IMR-90 (cell line): ENCODE measurements at regions not wholly inside any gene's neighbourhood (a gene's known extent, or its start where the extent isn't known, plus 50 kb on each side); places are given as distances from the start of the nearest gene placed in this dataset.

Experiments
- BHLHE40 ChIP-seq: fragments of 150-350 bp; IDR thresholded peaks from 2 replicates; pipeline ENCODE4 v1.6.1; 2016; ENCODE audit warnings: mild to moderate bottlenecking, low read depth, low read length
- CEBPB ChIP-seq: IDR thresholded peaks from 2 replicates; pipeline ENCODE4 v1.6.1; 2012; ENCODE audit warnings: low read depth, low read length, improper control_type of control experiment
- CHD1 ChIP-seq: IDR thresholded peaks from 2 replicates; pipeline ENCODE4 v1.6.1; 2012; ENCODE audit warnings: low read depth, low read length, improper control_type of control experiment
- CTCF ChIP-seq: conservative IDR thresholded peaks from 2 replicates; pipeline ENCODE4 v1.5.1; 2012; ENCODE audit warnings: mild to moderate bottlenecking, low read depth, low read length, improper control_type of control experiment
- MXI1 ChIP-seq: IDR thresholded peaks from 2 replicates; pipeline ENCODE4 v1.6.1; 2012; ENCODE audit warnings: low read depth, mild to moderate bottlenecking, low read length, moderate library complexity, borderline replicate concordance
- POLR2A ChIP-seq: IDR thresholded peaks from 2 replicates; pipeline ENCODE4 v1.6.1; 2012; ENCODE audit warnings: mild to moderate bottlenecking, low read depth, low read length
- RAD21 ChIP-seq: IDR thresholded peaks from 2 replicates; pipeline ENCODE4 v1.6.1; 2012; ENCODE audit warnings: low read length, improper control_type of control experiment
- RFX5 ChIP-seq: IDR thresholded peaks from 2 replicates; pipeline ENCODE4 v1.8.0; 2012; ENCODE audit warnings: low read depth, mild to moderate bottlenecking, low read length, moderate library complexity
- SMC3 ChIP-seq: fragments of 150-350 bp; IDR thresholded peaks from 2 replicates; pipeline ENCODE4 v1.6.1; 2016; ENCODE audit warnings: low read depth, mild to moderate bottlenecking, antibody characterized with exemption, low read length, moderate library complexity
- TF ChIP-seq, protein P1 (sequence below): fragments of 150-350 bp; IDR thresholded peaks from 2 replicates; pipeline ENCODE4 v1.6.1; 2017; ENCODE audit warnings: mild to moderate bottlenecking, antibody characterized with exemption, low read length, low read depth

DNA sequence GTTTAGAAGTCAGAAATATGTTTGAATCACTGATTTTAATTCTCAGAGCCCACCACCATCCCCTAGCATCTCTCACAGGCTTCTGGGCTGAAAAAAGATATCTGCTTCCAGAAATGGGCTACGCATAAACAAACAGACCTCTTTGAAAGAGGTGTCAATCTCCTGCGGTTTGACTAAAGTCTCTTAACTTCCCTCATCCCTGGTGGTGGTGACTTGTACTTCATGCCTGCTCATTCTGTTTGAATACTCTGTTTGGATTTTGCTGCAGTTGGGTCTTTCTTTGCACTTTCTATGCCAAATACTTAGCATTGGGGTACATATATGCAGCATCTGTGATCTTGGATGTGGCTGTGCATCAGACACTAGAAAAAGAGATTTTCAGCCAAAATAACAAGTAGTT, 157.2 kb upstream of the ATP10B start:
- no peak for TF ChIP-seq CTCF
- TF ChIP-seq BHLHE40: no peak
- TF ChIP-seq, protein P1, sequence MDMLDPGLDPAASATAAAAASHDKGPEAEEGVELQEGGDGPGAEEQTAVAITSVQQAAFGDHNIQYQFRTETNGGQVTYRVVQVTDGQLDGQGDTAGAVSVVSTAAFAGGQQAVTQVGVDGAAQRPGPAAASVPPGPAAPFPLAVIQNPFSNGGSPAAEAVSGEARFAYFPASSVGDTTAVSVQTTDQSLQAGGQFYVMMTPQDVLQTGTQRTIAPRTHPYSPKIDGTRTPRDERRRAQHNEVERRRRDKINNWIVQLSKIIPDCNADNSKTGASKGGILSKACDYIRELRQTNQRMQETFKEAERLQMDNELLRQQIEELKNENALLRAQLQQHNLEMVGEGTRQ: no peak
- TF ChIP-seq CEBPB: no peak
- TF ChIP-seq RAD21: no peak
- TF ChIP-seq SMC3: no peak
- no peak for TF ChIP-seq MXI1
- TF ChIP-seq POLR2A: no peak
- TF ChIP-seq RFX5: no peak
- no peak for TF ChIP-seq CHD1
